ENCODE measurements at regions not wholly inside any gene's neighbourhood (a gene's known extent, or its start where the extent isn't known, plus 50 kb on each side); places are given as distances from the start of the nearest gene placed in this dataset.

GRCh38 chrX:96556886-96557285 lies 127.8 kb upstream of the DIAPH2 start:
- TF ChIP-seq, protein P1, sequence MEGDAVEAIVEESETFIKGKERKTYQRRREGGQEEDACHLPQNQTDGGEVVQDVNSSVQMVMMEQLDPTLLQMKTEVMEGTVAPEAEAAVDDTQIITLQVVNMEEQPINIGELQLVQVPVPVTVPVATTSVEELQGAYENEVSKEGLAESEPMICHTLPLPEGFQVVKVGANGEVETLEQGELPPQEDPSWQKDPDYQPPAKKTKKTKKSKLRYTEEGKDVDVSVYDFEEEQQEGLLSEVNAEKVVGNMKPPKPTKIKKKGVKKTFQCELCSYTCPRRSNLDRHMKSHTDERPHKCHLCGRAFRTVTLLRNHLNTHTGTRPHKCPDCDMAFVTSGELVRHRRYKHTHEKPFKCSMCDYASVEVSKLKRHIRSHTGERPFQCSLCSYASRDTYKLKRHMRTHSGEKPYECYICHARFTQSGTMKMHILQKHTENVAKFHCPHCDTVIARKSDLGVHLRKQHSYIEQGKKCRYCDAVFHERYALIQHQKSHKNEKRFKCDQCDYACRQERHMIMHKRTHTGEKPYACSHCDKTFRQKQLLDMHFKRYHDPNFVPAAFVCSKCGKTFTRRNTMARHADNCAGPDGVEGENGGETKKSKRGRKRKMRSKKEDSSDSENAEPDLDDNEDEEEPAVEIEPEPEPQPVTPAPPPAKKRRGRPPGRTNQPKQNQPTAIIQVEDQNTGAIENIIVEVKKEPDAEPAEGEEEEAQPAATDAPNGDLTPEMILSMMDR (conservative IDR thresholded peaks at IDR 0.05): no peak
- no peak for TF ChIP-seq EZH2 (IDR thresholded peaks at IDR 0.05; ENCODE audit: low read depth)

Measured in PC-9 (cell line).